ENCODE measurements at regions not wholly inside any gene's neighbourhood (a gene's known extent, or its start where the extent isn't known, plus 50 kb on each side); places are given as distances from the start of the nearest gene placed in this dataset.

GRCh38 chr22:48565901-48566501, 1261.7 kb downstream of the BRD1 start:
- TF ChIP-seq CTCF (conservative IDR thresholded peaks at IDR 0.05; ENCODE audit: low read depth in 2 of 2): no peak
- TF ChIP-seq EZH2 (IDR thresholded peaks at IDR 0.05; ENCODE audit: low read depth, unreplicated experiment): no peak
- TF ChIP-seq EZH2phosphoT487 (IDR thresholded peaks at IDR 0.05; ENCODE audit: unreplicated experiment): no peak
- TF ChIP-seq POLR2AphosphoS5 (IDR thresholded peaks at IDR 0.05; ENCODE audit: low read depth): no peak
- no peak for TF ChIP-seq CREB1 (CRISPR knock-in tag; IDR thresholded peaks at IDR 0.05; ENCODE audit: low read depth)
- TF ChIP-seq REST (IDR thresholded peaks at IDR 0.05; ENCODE audit: unreplicated experiment): no peak
- TF ChIP-seq ZNF462 (CRISPR knock-in tag; IDR thresholded peaks at IDR 0.05): no peak
- no peak for TF ChIP-seq STAT1 (IDR thresholded peaks at IDR 0.05; ENCODE audit: unreplicated experiment)

Data from GM23338 (cell line).